Gastrocnemius medialis (tissue), 4 donors: ENCODE measurements at regions not wholly inside any gene's neighbourhood (a gene's known extent, or its start where the extent isn't known, plus 50 kb on each side); places are given as distances from the start of the nearest gene placed in this dataset.

Experiments
- CTCF ChIP-seq, 5 experiments: fragments of 450-650 bp in 3 of 5; fragments of 200-600 bp in 2 of 5; sonication (generic) in 2 of 5; IDR thresholded peaks in 4 of 5; conservative IDR thresholded peaks in 1 of 5; 1 replicate in 4 of 5; 2 replicates in 1 of 5; pipeline ENCODE4 v1.5.1; 2016 to 2019; ENCODE audit warnings: antibody characterized with exemption in 5 of 5, mild to moderate bottlenecking in 3 of 5, moderate library complexity in 3 of 5
- POLR2A ChIP-seq, 2 donors: fragments of 450-650 bp; IDR thresholded peaks; one replicate each; pipeline ENCODE4 v1.6.1; 2017; ENCODE audit warnings: antibody characterized with exemption in 2 of 2, mild to moderate bottlenecking in 2 of 2, moderate library complexity in 2 of 2

GRCh38 chr18:60732143-60732542 is 359.6 kb upstream of the MC4R start:
- no peak for TF ChIP-seq POLR2A (IDR thresholded peaks at IDR 0.05)
- TF ChIP-seq CTCF (IDR thresholded peaks at IDR 0.05 in 4 of 5, conservative IDR thresholded peaks at IDR 0.05 in 1 of 5), result no peak
